ENCODE measurements at regions not wholly inside any gene's neighbourhood (a gene's known extent, or its start where the extent isn't known, plus 50 kb on each side); places are given as distances from the start of the nearest gene placed in this dataset.

DNA sequence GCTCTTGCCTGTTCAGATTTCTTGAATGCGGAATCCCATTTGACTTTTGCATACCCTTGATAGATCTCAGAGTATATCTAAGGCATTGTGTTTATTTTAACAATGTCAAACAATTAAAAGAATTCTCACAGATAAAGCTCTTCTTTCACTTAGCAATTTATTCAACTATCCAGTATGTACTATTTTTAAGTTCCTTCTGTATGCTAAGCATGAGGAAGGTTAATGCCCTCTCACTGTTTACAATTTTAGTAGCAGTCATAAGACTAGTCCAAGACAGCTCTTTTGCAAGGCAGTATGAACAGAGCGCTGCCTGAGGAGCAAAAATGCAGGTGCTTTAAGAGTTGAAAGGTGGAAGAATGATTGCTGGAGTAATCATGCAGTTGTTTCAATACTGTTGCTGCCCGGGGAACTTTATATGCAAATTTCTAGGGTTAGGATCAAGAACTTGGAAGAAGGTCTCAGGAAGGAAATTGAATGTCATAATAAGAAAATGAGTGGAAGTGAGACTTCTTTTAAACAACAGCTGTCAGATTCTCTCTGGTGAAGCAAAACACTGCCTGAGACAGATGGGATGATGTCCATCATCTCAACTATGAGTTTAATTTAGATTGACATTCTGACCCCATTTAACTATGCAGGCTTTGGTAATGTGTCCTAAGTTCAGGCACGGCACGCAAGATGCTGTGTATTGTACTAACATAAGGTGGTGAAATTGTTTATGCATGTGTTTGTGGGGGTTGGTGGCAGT is 1303.5 kb upstream of the CITED2 start:
- 56 to 74% (median 59%) methylated on average over 5 of the region's 5 CpGs for WGBS, 4 donors
- no peak for TF ChIP-seq POLR2A (IDR thresholded peaks at IDR 0.05)
- no peak for TF ChIP-seq CTCF (IDR thresholded peaks at IDR 0.05)
- DNase-seq (no peak), ATAC-seq (no peak)
- Histone ChIP-seq H3K36me3 (no peaks in the 10 kb centered on the region), H3K27ac (no peak overlapping the region), H3K9me3 (peaks cover 0 to 5% (median 0%) of the 10 kb centered on the region in 12 donors), H3K4me3 (no peak overlapping the region), H3K4me1 (peaks cover 0 to 5% (median 0%) of the 10 kb centered on the region in 12 donors), H3K27me3 (no peaks in the 10 kb centered on the region)
- intact Hi-C loops (cut with DNase I): no loop called here

- Histone ChIP-seq H3K36me3 (no peaks in the 10 kb centered on the region), H3K27ac (no peak overlapping the region), H3K9me3 (peaks cover 0 to 13% (median 0%) of the 10 kb centered on the region in 12 donors), H3K27me3 (no peaks in the 10 kb centered on the region), H3K4me1 (no peaks in the 10 kb centered on the region), H3K4me3 (no peak overlapping the region)
- TF ChIP-seq POLR2A (IDR thresholded peaks at IDR 0.05): no peak
- peak in 1 of 12 donors; percentile 16 for TF ChIP-seq CTCF (IDR thresholded peaks at IDR 0.05)
- WGBS, 4 donors: 69 to 86% (median 74%) methylated on average over 2 of the region's 2 CpGs
- no peak for ATAC-seq
- DNase-seq: no peak
- intact Hi-C loops (cut with DNase I): no loop called here
These were observed 1297.5 kb upstream of the CITED2 start for GRCh38 chr6:140671926-140672325.

- no peak for DNase-seq
- TF ChIP-seq POLR2A (IDR thresholded peaks at IDR 0.05) (no peak), CTCF (IDR thresholded peaks at IDR 0.05) (no peak)
- Histone ChIP-seq H3K9me3 (peaks cover 0 to 8% (median 0%) of the 10 kb centered on the region in 12 donors), H3K27ac (no peak overlapping the region), H3K4me1 (no peaks in the 10 kb centered on the region), H3K36me3 (no peaks in the 10 kb centered on the region), H3K27me3 (no peaks in the 10 kb centered on the region), H3K4me3 (no peak overlapping the region)
- no peak for ATAC-seq
- whole genome bisulfite sequencing, 4 donors: 45 to 68% (median 63%) methylated on average over 1 of the region's 1 CpG
- intact Hi-C loops (cut with DNase I): no loop called here
These were observed 1295.6 kb upstream of the CITED2 start for GRCh38 chr6:140670021-140670420.

GRCh38 chr6:140669321-140669720 is 1294.9 kb upstream of the CITED2 start:
- Histone ChIP-seq H3K36me3 (no peaks in the 10 kb centered on the region), H3K9me3 (peaks cover 0 to 8% (median 0%) of the 10 kb centered on the region in 12 donors), H3K27me3 (no peaks in the 10 kb centered on the region), H3K27ac (no peak overlapping the region), H3K4me1 (no peaks in the 10 kb centered on the region), H3K4me3 (no peak overlapping the region)
- DNase-seq (no peak), ATAC-seq (no peak)
- TF ChIP-seq POLR2A (IDR thresholded peaks at IDR 0.05): no peak
- intact Hi-C loops (cut with DNase I): no loop called here
- WGBS, 4 donors: 89 to 94% (median 92%) methylated on average over 3 of the region's 3 CpGs

- Histone ChIP-seq H3K27me3 (no peaks in the 10 kb centered on the region), H3K9me3 (no peaks in the 10 kb centered on the region), H3K4me3 (no peak overlapping the region), H3K36me3 (no peaks in the 10 kb centered on the region), H3K27ac (no peak overlapping the region), H3K4me1 (peaks cover 0 to 3% (median 0%) of the 10 kb centered on the region in 12 donors)
- DNase-seq (no peak), ATAC-seq (no peak)
- intact Hi-C loops (cut with DNase I): no loop called here
- WGBS, 4 donors: 87 to 98% (median 91%) methylated on average over 2 of the region's 2 CpGs
- TF ChIP-seq POLR2A (IDR thresholded peaks at IDR 0.05) (no peak), CTCF (IDR thresholded peaks at IDR 0.05) (no peak)
These were observed 1289.3 kb upstream of the CITED2 start for GRCh38 chr6:140663772-140664171.

All from heart left ventricle (tissue), 16 donors.